ENCODE measurements at regions not wholly inside any gene's neighbourhood (a gene's known extent, or its start where the extent isn't known, plus 50 kb on each side); places are given as distances from the start of the nearest gene placed in this dataset.

DNA sequence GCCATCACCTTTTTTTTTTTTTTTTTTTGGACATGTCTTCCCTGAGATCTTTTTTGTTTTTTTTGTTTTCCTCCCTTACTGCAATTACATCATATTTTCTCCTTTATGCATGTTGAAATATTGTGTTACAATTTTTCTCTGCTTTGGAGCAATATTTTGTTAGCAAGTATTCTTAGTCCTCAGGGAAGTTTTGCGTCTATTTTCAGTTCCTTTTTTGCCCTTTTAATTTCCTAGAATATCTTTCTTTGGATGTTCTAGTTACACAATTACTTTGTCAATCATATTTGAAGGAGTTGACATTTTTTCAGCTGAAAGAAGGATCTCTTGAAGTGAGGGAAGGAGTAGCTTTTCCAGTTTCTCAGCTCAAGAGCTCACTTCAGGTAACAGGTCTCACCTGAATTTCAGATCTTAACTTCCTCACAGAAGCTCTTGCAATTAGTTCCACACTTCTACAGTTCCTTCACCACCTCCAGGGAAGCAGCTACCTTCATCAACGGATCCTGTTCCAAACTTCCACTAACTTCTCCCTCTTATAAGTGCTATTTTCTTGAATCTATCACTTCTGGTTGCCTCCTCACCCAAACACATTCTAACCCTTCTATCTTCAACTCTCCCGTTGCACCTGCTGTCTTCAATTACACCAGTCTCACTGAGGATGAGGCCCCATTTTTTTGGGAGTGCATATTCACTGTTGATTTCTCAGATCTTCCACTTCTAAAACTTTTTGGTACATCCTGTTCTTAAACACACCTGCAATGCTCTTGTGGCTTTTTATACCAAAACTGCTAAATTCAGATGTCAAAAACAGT lies 57.8 kb upstream of the CPOX start:
- TF ChIP-seq, protein P1, sequence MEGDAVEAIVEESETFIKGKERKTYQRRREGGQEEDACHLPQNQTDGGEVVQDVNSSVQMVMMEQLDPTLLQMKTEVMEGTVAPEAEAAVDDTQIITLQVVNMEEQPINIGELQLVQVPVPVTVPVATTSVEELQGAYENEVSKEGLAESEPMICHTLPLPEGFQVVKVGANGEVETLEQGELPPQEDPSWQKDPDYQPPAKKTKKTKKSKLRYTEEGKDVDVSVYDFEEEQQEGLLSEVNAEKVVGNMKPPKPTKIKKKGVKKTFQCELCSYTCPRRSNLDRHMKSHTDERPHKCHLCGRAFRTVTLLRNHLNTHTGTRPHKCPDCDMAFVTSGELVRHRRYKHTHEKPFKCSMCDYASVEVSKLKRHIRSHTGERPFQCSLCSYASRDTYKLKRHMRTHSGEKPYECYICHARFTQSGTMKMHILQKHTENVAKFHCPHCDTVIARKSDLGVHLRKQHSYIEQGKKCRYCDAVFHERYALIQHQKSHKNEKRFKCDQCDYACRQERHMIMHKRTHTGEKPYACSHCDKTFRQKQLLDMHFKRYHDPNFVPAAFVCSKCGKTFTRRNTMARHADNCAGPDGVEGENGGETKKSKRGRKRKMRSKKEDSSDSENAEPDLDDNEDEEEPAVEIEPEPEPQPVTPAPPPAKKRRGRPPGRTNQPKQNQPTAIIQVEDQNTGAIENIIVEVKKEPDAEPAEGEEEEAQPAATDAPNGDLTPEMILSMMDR (IDR thresholded peaks at IDR 0.05) = no peak
- TF ChIP-seq TCF7L2 (IDR thresholded peaks at IDR 0.05; ENCODE audit: low read depth, low read length) (no peak), REST (IDR thresholded peaks at IDR 0.05; ENCODE audit: insufficient read depth in 1 of 2, low read depth in 2 of 2, low read length in 1 of 2) (no peak), SIN3A (IDR thresholded peaks at IDR 0.05; ENCODE audit: borderline replicate concordance, insufficient read depth, low read depth, low read length) (no peak), POLR2AphosphoS5 (IDR thresholded peaks at IDR 0.05; ENCODE audit: low read depth, low read length) (no peak)
- in situ Hi-C loops (cut with HindIII; ENCODE audit: low pct_unique_long_range_greater_than_20kb, low sequenced_read_pairs) = no loop called here
- ATAC-seq (no peak), DNase-seq (ENCODE audit: low read depth, low spot score) (no peak)
- CTCF ChIA-PET = no interaction called here
- intact Hi-C loops (cut with micrococcal nuclease; ENCODE audit: unreplicated experiment) = no loop called here
- Histone ChIP-seq H3K27me3 (ENCODE audit: control insufficient read depth, insufficient read depth, low read length) (peaks cover 6% of the 10 kb centered on the region; the same call in 1 of the 2 replicates), H3K4me3 (ENCODE audit: low read depth in 2 of 2, low read length in 2 of 2) (no peak overlapping the region), H3K27ac (ENCODE audit: low read length) (no peak overlapping the region), H3K9me3 (ENCODE audit: control insufficient read depth, insufficient read depth, low read depth, low read length) (no peaks in the 10 kb centered on the region), H3K4me1 (ENCODE audit: control insufficient read depth, insufficient read depth, low read length) (no peaks in the 10 kb centered on the region), H3K36me3 (ENCODE audit: control insufficient read depth, insufficient read depth, low read length) (no peaks in the 10 kb centered on the region)
- POLR2A ChIA-PET = no interaction called here
- BruUV-seq (replicated peaks) = no TSS peak

- intact Hi-C loops (cut with micrococcal nuclease; ENCODE audit: unreplicated experiment) = no loop called here
- TF ChIP-seq POLR2AphosphoS5 (IDR thresholded peaks at IDR 0.05; ENCODE audit: low read depth, low read length) (no peak), REST (IDR thresholded peaks at IDR 0.05; ENCODE audit: insufficient read depth in 1 of 2, low read depth in 2 of 2, low read length in 1 of 2) (no peak), SIN3A (IDR thresholded peaks at IDR 0.05; ENCODE audit: borderline replicate concordance, insufficient read depth, low read depth, low read length) (no peak), TCF7L2 (IDR thresholded peaks at IDR 0.05; ENCODE audit: low read depth, low read length) (no peak)
- TF ChIP-seq, protein P1 (IDR thresholded peaks at IDR 0.05) = no peak
- Histone ChIP-seq H3K4me3 (ENCODE audit: low read depth in 2 of 2, low read length in 2 of 2) (no peak overlapping the region), H3K36me3 (ENCODE audit: control insufficient read depth, insufficient read depth, low read length) (no peaks in the 10 kb centered on the region), H3K27me3 (ENCODE audit: control insufficient read depth, insufficient read depth, low read length) (peaks cover 6% of the 10 kb centered on the region; the same call in 1 of the 2 replicates), H3K4me1 (ENCODE audit: control insufficient read depth, insufficient read depth, low read length) (no peaks in the 10 kb centered on the region), H3K27ac (ENCODE audit: low read length) (no peak overlapping the region), H3K9me3 (ENCODE audit: control insufficient read depth, insufficient read depth, low read depth, low read length) (no peaks in the 10 kb centered on the region)
- ATAC-seq = no peak
- in situ Hi-C loops (cut with HindIII; ENCODE audit: low pct_unique_long_range_greater_than_20kb, low sequenced_read_pairs) = no loop called here
- no TSS peak for BruUV-seq (replicated peaks)
- DNase-seq (ENCODE audit: low read depth, low spot score) = no peak
- ChIA-PET POLR2A (no interaction called here), CTCF (no interaction called here)
These were observed 58.3 kb upstream of the CPOX start for GRCh38 chr3:98651780-98652077.

All from Panc1 (cell line).